ENCODE measurements at regions not wholly inside any gene's neighbourhood (a gene's known extent, or its start where the extent isn't known, plus 50 kb on each side); places are given as distances from the start of the nearest gene placed in this dataset.

DNA sequence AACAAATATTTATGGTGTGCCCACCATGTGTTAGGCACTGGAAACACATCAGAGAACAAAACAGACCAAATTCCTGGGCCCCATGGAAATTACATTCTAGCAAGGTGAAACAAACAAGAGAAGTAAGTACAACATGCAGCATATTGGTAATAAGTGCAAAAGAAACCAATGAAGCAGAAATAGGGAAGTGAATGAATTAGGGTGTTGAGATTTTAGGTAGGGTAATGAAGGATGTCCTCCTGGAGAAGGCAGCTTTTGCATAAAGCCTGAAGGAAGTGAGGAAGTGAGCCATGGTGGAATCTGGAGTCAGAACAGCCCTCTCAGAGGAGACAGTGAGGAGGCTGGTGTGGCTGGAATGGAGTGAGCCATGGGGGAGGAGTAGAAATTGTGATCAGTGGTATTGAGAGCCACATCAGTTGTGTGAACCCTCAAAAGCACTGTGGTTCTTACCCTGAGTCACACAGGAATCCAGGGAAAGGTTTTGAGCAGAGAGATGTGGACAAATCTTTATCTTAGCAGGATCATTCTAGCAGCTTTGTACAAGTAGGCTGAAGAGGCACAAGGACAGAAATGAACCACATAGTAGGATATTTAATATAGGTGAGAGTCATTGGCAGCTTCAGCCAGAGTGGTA is 52.7 kb upstream of the ARL15 start:
- no peak for TF ChIP-seq CTCF (IDR thresholded peaks at IDR 0.05)
- no peak for TF ChIP-seq POLR2A (IDR thresholded peaks at IDR 0.05)
